ENCODE measurements at regions not wholly inside any gene's neighbourhood (a gene's known extent, or its start where the extent isn't known, plus 50 kb on each side); places are given as distances from the start of the nearest gene placed in this dataset.

GRCh38 chr13:73957889-73958288, 176.3 kb downstream of the KLF12 start:
- intact Hi-C loops (cut with micrococcal nuclease), result no loop called here
- ChIA-PET CTCF (no interaction called here), RAD21 (ENCODE audit: low non-redundant PET in 1 of 2, low total read pairs in 2 of 2, uncharacterized antibody in 2 of 2, unreplicated experiment in 2 of 2) (no interaction called here), POLR2A (no interaction called here)
- Histone ChIP-seq H4K20me1 (ENCODE audit: insufficient read depth) (no peaks in the 10 kb centered on the region), H3K9me3 (ENCODE audit: control insufficient read depth in 1 of 2, insufficient read depth in 1 of 2, low read depth in 1 of 2, low read length in 2 of 2) (no peaks in the 10 kb centered on the region), H3K4me2 (ENCODE audit: low read length) (no peak overlapping the region), H3K9me2 (ENCODE audit: insufficient read depth) (no peaks in the 10 kb centered on the region), H3K9ac (ENCODE audit: low read length) (no peak overlapping the region), H3K4me3 (replicated peaks in 1 of 2; ENCODE audit: low read depth in 1 of 2, low read length in 2 of 2) (no peak overlapping the region), H3K27me3 (ENCODE audit: insufficient read depth, low read length) (no peaks in the 10 kb centered on the region), H3K36me3 (ENCODE audit: control insufficient read depth in 1 of 2, insufficient read depth in 2 of 2, low read length in 2 of 2) (no peaks in the 10 kb centered on the region), H2AFZ (ENCODE audit: low read depth, low read length, poor library complexity, severe bottlenecking) (no peak overlapping the region), H3K4me1 (ENCODE audit: control insufficient read depth in 1 of 2, insufficient read depth in 2 of 2, low read length in 2 of 2) (peaks cover 6 to 11% of the 10 kb centered on the region in 2 experiments), H3K79me2 (ENCODE audit: insufficient read depth, low read length) (no peaks in the 10 kb centered on the region), H3K27ac (ENCODE audit: low read depth, low read length) (no peak overlapping the region)
- BruUV-seq (replicated peaks), result no TSS peak
- no peak for TF ChIP-seq ELF1 (IDR thresholded peaks at IDR 0.05; ENCODE audit: borderline replicate concordance, low read depth)
- no peak for TF ChIP-seq RAD21 (IDR thresholded peaks at IDR 0.05; ENCODE audit: low read depth)
- TF ChIP-seq, protein P1, sequence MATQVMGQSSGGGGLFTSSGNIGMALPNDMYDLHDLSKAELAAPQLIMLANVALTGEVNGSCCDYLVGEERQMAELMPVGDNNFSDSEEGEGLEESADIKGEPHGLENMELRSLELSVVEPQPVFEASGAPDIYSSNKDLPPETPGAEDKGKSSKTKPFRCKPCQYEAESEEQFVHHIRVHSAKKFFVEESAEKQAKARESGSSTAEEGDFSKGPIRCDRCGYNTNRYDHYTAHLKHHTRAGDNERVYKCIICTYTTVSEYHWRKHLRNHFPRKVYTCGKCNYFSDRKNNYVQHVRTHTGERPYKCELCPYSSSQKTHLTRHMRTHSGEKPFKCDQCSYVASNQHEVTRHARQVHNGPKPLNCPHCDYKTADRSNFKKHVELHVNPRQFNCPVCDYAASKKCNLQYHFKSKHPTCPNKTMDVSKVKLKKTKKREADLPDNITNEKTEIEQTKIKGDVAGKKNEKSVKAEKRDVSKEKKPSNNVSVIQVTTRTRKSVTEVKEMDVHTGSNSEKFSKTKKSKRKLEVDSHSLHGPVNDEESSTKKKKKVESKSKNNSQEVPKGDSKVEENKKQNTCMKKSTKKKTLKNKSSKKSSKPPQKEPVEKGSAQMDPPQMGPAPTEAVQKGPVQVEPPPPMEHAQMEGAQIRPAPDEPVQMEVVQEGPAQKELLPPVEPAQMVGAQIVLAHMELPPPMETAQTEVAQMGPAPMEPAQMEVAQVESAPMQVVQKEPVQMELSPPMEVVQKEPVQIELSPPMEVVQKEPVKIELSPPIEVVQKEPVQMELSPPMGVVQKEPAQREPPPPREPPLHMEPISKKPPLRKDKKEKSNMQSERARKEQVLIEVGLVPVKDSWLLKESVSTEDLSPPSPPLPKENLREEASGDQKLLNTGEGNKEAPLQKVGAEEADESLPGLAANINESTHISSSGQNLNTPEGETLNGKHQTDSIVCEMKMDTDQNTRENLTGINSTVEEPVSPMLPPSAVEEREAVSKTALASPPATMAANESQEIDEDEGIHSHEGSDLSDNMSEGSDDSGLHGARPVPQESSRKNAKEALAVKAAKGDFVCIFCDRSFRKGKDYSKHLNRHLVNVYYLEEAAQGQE (IDR thresholded peaks at IDR 0.05; ENCODE audit: low read depth), result no peak
- no peak for TF ChIP-seq CBX3 (IDR thresholded peaks at IDR 0.05; ENCODE audit: low read depth)
- TF ChIP-seq, protein P2, sequence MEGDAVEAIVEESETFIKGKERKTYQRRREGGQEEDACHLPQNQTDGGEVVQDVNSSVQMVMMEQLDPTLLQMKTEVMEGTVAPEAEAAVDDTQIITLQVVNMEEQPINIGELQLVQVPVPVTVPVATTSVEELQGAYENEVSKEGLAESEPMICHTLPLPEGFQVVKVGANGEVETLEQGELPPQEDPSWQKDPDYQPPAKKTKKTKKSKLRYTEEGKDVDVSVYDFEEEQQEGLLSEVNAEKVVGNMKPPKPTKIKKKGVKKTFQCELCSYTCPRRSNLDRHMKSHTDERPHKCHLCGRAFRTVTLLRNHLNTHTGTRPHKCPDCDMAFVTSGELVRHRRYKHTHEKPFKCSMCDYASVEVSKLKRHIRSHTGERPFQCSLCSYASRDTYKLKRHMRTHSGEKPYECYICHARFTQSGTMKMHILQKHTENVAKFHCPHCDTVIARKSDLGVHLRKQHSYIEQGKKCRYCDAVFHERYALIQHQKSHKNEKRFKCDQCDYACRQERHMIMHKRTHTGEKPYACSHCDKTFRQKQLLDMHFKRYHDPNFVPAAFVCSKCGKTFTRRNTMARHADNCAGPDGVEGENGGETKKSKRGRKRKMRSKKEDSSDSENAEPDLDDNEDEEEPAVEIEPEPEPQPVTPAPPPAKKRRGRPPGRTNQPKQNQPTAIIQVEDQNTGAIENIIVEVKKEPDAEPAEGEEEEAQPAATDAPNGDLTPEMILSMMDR (IDR thresholded peaks at IDR 0.05 in 2 of 3, conservative IDR thresholded peaks at IDR 0.05 in 1 of 3; ENCODE audit: borderline replicate concordance in 1 of 3, insufficient read depth in 1 of 3, low read depth in 2 of 3, low read length in 2 of 3), result no peak
- no peak for TF ChIP-seq JUND (IDR thresholded peaks at IDR 0.05)
- no peak for TF ChIP-seq POLR2A (IDR thresholded peaks at IDR 0.05; ENCODE audit: borderline replicate concordance, extremely low read depth, insufficient read depth, insufficient read length)
- TF ChIP-seq TCF7L2 (IDR thresholded peaks at IDR 0.05; ENCODE audit: borderline replicate concordance, extremely low read depth, insufficient read depth, insufficient read length), result no peak
- TF ChIP-seq SP1 (IDR thresholded peaks at IDR 0.05; ENCODE audit: low read depth), result no peak
- TF ChIP-seq, protein P3, sequence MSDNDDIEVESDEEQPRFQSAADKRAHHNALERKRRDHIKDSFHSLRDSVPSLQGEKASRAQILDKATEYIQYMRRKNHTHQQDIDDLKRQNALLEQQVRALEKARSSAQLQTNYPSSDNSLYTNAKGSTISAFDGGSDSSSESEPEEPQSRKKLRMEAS (IDR thresholded peaks at IDR 0.05), result no peak
- TF ChIP-seq POLR2AphosphoS5 (IDR thresholded peaks at IDR 0.05; ENCODE audit: low read depth, low read length), result no peak
- TF ChIP-seq, protein P4, sequence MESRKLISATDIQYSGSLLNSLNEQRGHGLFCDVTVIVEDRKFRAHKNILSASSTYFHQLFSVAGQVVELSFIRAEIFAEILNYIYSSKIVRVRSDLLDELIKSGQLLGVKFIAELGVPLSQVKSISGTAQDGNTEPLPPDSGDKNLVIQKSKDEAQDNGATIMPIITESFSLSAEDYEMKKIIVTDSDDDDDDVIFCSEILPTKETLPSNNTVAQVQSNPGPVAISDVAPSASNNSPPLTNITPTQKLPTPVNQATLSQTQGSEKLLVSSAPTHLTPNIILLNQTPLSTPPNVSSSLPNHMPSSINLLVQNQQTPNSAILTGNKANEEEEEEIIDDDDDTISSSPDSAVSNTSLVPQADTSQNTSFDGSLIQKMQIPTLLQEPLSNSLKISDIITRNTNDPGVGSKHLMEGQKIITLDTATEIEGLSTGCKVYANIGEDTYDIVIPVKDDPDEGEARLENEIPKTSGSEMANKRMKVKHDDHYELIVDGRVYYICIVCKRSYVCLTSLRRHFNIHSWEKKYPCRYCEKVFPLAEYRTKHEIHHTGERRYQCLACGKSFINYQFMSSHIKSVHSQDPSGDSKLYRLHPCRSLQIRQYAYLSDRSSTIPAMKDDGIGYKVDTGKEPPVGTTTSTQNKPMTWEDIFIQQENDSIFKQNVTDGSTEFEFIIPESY (IDR thresholded peaks at IDR 0.05; ENCODE audit: extremely low read depth, insufficient replicate concordance, low read length), result no peak
- TF ChIP-seq ZFX (IDR thresholded peaks at IDR 0.05), result no peak
- TF ChIP-seq EZH2phosphoT487 (IDR thresholded peaks at IDR 0.05; ENCODE audit: borderline replicate concordance), result no peak
- no peak for TF ChIP-seq ZNF274 (IDR thresholded peaks at IDR 0.05; ENCODE audit: low read depth, low read length)
- no peak for TF ChIP-seq ATF3 (IDR thresholded peaks at IDR 0.05)
- ATAC-seq (no peak), DNase-seq (ENCODE audit: low read depth, low spot score) (no peak)

All from HCT116 (cell line).